Mucosa of descending colon (tissue), 3 donors: ENCODE measurements at regions not wholly inside any gene's neighbourhood (a gene's known extent, or its start where the extent isn't known, plus 50 kb on each side); places are given as distances from the start of the nearest gene placed in this dataset.
"Not testable (repeated sequence)": the region's sequence is repeated elsewhere in the genome, so short reads cannot be mapped to it uniquely, and the experiment has no call there.

Experiments
- ATAC-seq: fragments of 200-7000 bp; cut with Tn5 transposase; one replicate; pipeline ENCODE4 v1.9.1; 2020; ENCODE audit warnings: mild to moderate bottlenecking, moderate library complexity
- DNase-seq, 3 donors: peaks; one replicate each; pipeline ENCODE4 v3.0.0-alpha.2; 2020
- H3K36me3 ChIP-seq: fragments of 200-600 bp; one replicate; pipeline ENCODE4 v1.8.0; 2021; ENCODE audit warnings: low read depth, mild to moderate bottlenecking
- H3K4me1 ChIP-seq: fragments of 200-600 bp; one replicate; pipeline ENCODE4 v1.8.0; 2021; ENCODE audit warnings: low read depth, mild to moderate bottlenecking
- H3K4me3 ChIP-seq: fragments of 200-600 bp; one replicate; pipeline ENCODE4 v1.8.0; 2021; ENCODE audit warnings: mild to moderate bottlenecking
- H3K9me3 ChIP-seq: fragments of 200-600 bp; one replicate; pipeline ENCODE4 v1.8.0; 2021; ENCODE audit warnings: mild to moderate bottlenecking
- CTCF ChIP-seq: fragments of 200-600 bp; IDR thresholded peaks from one replicate; pipeline ENCODE4 v1.8.0; 2022; ENCODE audit warnings: antibody characterized with exemption, mild to moderate bottlenecking
- intact Hi-C, 2 donors: fragments of 100-400 bp; cut with DNase I in 1 of 2; cut with micrococcal nuclease in 1 of 2; formaldehyde crosslinking; loops; one replicate each; pipeline versions ENCODE4 v1.11.0 to v1.11.1; 2022; cut with DNase I, micrococcal nuclease
- donor health status: DM: no; HTN: no; CAD: no; lungs with moderate emphysema.
- donor health status: DM: no; HTN: no; CAD: no.
- donor health status: DM: no; HTN: yes; CAD: no.

GRCh38 chr2:133871545-133872209, 303.4 kb upstream of the NCKAP5 start:
- no peaks in the 10 kb centered on the region for H3K9me3 ChIP-seq
- no peak for ATAC-seq
- TF ChIP-seq CTCF, result no peak

GRCh38 chr2:133878326-133878725, 310.1 kb upstream of the NCKAP5 start:
- intact Hi-C loops, result no loop called here
- no peaks in the 10 kb centered on the region for H3K9me3 ChIP-seq
- H3K4me3 ChIP-seq, result no peak overlapping the region
- H3K36me3 ChIP-seq, result no peaks in the 10 kb centered on the region
- DNase-seq, result no peak
- no peak for ATAC-seq
- no peak for TF ChIP-seq CTCF
- no peaks in the 10 kb centered on the region for H3K4me1 ChIP-seq

More at GRCh38 chr2:133871545-133872209, 303.4 kb upstream of the NCKAP5 start:
- H3K4me3 ChIP-seq, result no peak overlapping the region
- intact Hi-C loops, result no loop called here
- H3K4me1 ChIP-seq, result no peaks in the 10 kb centered on the region
- no peak for DNase-seq
- H3K36me3 ChIP-seq, result no peaks in the 10 kb centered on the region

- intact Hi-C loops, result no loop called here
- Histone ChIP-seq H3K4me3 (no peak overlapping the region), H3K9me3 (no peaks in the 10 kb centered on the region), H3K4me1 (no peaks in the 10 kb centered on the region), H3K36me3 (no peaks in the 10 kb centered on the region)
- ATAC-seq, result no peak
- DNase-seq, result no peak
- TF ChIP-seq CTCF, result no peak
Measured at GRCh38 chr2:133879703-133880102, 311.4 kb upstream of the NCKAP5 start.

GRCh38 chr2:133882159-133882558, 313.9 kb upstream of the NCKAP5 start:
- DNase-seq, H3K9me3 ChIP-seq, intact Hi-C loops, H3K4me3 ChIP-seq, H3K4me1 ChIP-seq, ATAC-seq, H3K36me3 ChIP-seq: not testable (repeated sequence)

- Histone ChIP-seq H3K4me3 (no peak overlapping the region), H3K9me3 (no peaks in the 10 kb centered on the region), H3K4me1 (no peaks in the 10 kb centered on the region), H3K36me3 (no peaks in the 10 kb centered on the region)
- no peak for DNase-seq
- no peak for ATAC-seq
- intact Hi-C loops, result no loop called here
- no peak for TF ChIP-seq CTCF
Measured at GRCh38 chr2:133884739-133885381, 316.6 kb upstream of the NCKAP5 start.

- ATAC-seq, result no peak
- TF ChIP-seq CTCF, result no peak
- Histone ChIP-seq H3K9me3 (no peaks in the 10 kb centered on the region), H3K4me1 (no peaks in the 10 kb centered on the region), H3K4me3 (no peak overlapping the region), H3K36me3 (no peaks in the 10 kb centered on the region)
- no peak for DNase-seq
- intact Hi-C loops, result no loop called here
Measured at GRCh38 chr2:133885847-133886246, 317.6 kb upstream of the NCKAP5 start.
